ENCODE measurements at regions not wholly inside any gene's neighbourhood (a gene's known extent, or its start where the extent isn't known, plus 50 kb on each side); places are given as distances from the start of the nearest gene placed in this dataset.

DNA sequence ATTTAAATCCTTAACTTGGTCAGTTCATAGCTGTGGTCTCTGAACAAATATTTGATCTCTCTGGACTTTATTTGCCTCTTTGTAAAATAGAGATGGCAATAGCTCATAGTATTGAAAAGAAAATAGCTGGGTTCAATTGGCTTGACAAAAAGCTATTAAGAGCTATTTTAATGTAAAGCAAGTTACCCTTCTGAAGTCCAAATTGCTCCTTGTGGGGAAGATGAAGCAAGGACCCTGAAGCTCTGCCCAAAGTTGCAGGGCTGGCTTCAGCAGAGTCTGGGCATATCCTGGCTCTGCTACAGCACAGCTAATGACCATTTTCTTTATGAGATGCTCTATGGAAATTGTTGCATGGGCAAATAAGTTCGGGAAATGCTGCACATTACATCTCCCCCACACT lies 484.5 kb downstream of the TDRD3 start:
- Histone ChIP-seq H2AFZ (ENCODE audit: low read depth) (no peak overlapping the region), H3K4me3 (ENCODE audit: low read depth in 2 of 2, low read length in 1 of 2) (no peak overlapping the region), H3K4me2 (no peak overlapping the region), H3K4me1 (ENCODE audit: control insufficient read depth in 1 of 2, insufficient read depth in 2 of 2, low read depth in 1 of 2, low read length in 1 of 2) (no peaks in the 10 kb centered on the region), H3K79me2 (ENCODE audit: insufficient read depth) (no peaks in the 10 kb centered on the region), H3F3A (replicated peaks; ENCODE audit: insufficient read depth) (no peaks in the 10 kb centered on the region), H3K9me3 (no peaks in the 10 kb centered on the region), H3K27me3 (ENCODE audit: insufficient read depth) (no peaks in the 10 kb centered on the region), H3K27ac (ENCODE audit: low read depth in 2 of 2, low read length in 1 of 2) (no peak overlapping the region), H3K9ac (no peak overlapping the region), H4K20me1 (ENCODE audit: insufficient read depth) (no peaks in the 10 kb centered on the region), H3K36me3 (replicated peaks in 1 of 2; ENCODE audit: control insufficient read depth in 1 of 2, insufficient read depth in 2 of 2, low read length in 1 of 2) (no peaks in the 10 kb centered on the region), H3K9me2 (no peaks in the 10 kb centered on the region)
- ChIA-PET POLR2A (no interaction called here), CTCF (no interaction called here)
- 0% methylated on average over 1 of the region's 1 CpG for WGBS (ENCODE audit: low lambda C conversion rate)
- TF ChIP-seq RXRA (IDR thresholded peaks at IDR 0.05; ENCODE audit: borderline replicate concordance, low read depth), result no peak
- DNase-seq, result no peak

DNA sequence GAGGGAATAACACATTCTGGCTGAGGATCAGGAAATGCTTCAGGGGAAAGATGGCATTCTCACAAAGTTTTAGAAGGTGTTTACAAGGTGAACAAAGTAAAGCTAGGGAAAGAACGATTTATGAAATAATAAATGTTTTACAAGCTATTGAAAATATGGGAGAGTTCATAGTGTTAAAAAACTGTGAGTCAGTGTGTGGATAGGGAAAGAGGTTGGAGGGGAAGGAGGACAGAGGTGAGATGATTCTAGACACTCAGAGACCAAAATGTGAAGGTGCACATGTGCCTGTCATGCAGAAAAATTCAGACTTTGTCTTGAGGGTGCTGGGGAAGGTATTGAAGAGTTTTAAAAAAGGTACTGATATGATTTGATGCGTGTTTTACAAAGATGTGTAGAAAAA lies 476.1 kb downstream of the TDRD3 start:
- TF ChIP-seq, protein P1, sequence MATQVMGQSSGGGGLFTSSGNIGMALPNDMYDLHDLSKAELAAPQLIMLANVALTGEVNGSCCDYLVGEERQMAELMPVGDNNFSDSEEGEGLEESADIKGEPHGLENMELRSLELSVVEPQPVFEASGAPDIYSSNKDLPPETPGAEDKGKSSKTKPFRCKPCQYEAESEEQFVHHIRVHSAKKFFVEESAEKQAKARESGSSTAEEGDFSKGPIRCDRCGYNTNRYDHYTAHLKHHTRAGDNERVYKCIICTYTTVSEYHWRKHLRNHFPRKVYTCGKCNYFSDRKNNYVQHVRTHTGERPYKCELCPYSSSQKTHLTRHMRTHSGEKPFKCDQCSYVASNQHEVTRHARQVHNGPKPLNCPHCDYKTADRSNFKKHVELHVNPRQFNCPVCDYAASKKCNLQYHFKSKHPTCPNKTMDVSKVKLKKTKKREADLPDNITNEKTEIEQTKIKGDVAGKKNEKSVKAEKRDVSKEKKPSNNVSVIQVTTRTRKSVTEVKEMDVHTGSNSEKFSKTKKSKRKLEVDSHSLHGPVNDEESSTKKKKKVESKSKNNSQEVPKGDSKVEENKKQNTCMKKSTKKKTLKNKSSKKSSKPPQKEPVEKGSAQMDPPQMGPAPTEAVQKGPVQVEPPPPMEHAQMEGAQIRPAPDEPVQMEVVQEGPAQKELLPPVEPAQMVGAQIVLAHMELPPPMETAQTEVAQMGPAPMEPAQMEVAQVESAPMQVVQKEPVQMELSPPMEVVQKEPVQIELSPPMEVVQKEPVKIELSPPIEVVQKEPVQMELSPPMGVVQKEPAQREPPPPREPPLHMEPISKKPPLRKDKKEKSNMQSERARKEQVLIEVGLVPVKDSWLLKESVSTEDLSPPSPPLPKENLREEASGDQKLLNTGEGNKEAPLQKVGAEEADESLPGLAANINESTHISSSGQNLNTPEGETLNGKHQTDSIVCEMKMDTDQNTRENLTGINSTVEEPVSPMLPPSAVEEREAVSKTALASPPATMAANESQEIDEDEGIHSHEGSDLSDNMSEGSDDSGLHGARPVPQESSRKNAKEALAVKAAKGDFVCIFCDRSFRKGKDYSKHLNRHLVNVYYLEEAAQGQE (IDR thresholded peaks at IDR 0.05; ENCODE audit: low read depth, low read length), result no peak
- no peak for TF ChIP-seq RXRA (IDR thresholded peaks at IDR 0.05; ENCODE audit: borderline replicate concordance, low read depth)
- TF ChIP-seq, protein P2, sequence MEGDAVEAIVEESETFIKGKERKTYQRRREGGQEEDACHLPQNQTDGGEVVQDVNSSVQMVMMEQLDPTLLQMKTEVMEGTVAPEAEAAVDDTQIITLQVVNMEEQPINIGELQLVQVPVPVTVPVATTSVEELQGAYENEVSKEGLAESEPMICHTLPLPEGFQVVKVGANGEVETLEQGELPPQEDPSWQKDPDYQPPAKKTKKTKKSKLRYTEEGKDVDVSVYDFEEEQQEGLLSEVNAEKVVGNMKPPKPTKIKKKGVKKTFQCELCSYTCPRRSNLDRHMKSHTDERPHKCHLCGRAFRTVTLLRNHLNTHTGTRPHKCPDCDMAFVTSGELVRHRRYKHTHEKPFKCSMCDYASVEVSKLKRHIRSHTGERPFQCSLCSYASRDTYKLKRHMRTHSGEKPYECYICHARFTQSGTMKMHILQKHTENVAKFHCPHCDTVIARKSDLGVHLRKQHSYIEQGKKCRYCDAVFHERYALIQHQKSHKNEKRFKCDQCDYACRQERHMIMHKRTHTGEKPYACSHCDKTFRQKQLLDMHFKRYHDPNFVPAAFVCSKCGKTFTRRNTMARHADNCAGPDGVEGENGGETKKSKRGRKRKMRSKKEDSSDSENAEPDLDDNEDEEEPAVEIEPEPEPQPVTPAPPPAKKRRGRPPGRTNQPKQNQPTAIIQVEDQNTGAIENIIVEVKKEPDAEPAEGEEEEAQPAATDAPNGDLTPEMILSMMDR (IDR thresholded peaks at IDR 0.05), result no peak
- TF ChIP-seq, protein P3, sequence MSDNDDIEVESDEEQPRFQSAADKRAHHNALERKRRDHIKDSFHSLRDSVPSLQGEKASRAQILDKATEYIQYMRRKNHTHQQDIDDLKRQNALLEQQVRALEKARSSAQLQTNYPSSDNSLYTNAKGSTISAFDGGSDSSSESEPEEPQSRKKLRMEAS (IDR thresholded peaks at IDR 0.05; ENCODE audit: low read depth), result no peak
- no peak for TF ChIP-seq ELF1 (IDR thresholded peaks at IDR 0.05)
- TF ChIP-seq JUND (IDR thresholded peaks at IDR 0.05), result no peak
- no peak for TF ChIP-seq FOXM1 (IDR thresholded peaks at IDR 0.05; ENCODE audit: low read depth)
- no peak for TF ChIP-seq FOSL2 (IDR thresholded peaks at IDR 0.05; ENCODE audit: borderline replicate concordance, low read depth)
- TF ChIP-seq, protein P4, sequence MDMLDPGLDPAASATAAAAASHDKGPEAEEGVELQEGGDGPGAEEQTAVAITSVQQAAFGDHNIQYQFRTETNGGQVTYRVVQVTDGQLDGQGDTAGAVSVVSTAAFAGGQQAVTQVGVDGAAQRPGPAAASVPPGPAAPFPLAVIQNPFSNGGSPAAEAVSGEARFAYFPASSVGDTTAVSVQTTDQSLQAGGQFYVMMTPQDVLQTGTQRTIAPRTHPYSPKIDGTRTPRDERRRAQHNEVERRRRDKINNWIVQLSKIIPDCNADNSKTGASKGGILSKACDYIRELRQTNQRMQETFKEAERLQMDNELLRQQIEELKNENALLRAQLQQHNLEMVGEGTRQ (IDR thresholded peaks at IDR 0.05; ENCODE audit: borderline replicate concordance, low read depth, low read length), result no peak
- TF ChIP-seq, protein P5, sequence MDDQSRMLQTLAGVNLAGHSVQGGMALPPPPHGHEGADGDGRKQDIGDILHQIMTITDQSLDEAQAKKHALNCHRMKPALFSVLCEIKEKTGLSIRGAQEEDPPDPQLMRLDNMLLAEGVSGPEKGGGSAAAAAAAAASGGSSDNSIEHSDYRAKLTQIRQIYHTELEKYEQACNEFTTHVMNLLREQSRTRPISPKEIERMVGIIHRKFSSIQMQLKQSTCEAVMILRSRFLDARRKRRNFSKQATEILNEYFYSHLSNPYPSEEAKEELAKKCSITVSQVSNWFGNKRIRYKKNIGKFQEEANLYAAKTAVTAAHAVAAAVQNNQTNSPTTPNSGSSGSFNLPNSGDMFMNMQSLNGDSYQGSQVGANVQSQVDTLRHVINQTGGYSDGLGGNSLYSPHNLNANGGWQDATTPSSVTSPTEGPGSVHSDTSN (IDR thresholded peaks at IDR 0.05), result no peak
- TF ChIP-seq RFX5 (IDR thresholded peaks at IDR 0.05; ENCODE audit: low read length), result no peak
- no peak for TF ChIP-seq TCF12 (IDR thresholded peaks at IDR 0.05)
- Histone ChIP-seq H3K36me3 (replicated peaks in 1 of 2; ENCODE audit: control insufficient read depth in 1 of 2, insufficient read depth in 2 of 2, low read length in 1 of 2) (no peaks in the 10 kb centered on the region), H3K9me3 (0 out of 2 replicates have a peak, but pooled peaks cover 6% of the 10 kb centered on the region), H3K27me3 (ENCODE audit: insufficient read depth) (no peaks in the 10 kb centered on the region), H3F3A (replicated peaks; ENCODE audit: insufficient read depth) (no peaks in the 10 kb centered on the region), H4K20me1 (ENCODE audit: insufficient read depth) (no peaks in the 10 kb centered on the region), H3K4me3 (ENCODE audit: low read depth in 2 of 2, low read length in 1 of 2) (no peak overlapping the region), H3K9me2 (no peaks in the 10 kb centered on the region), H2AFZ (ENCODE audit: low read depth) (no peak overlapping the region), H3K4me2 (no peak overlapping the region), H3K4me1 (ENCODE audit: control insufficient read depth in 1 of 2, insufficient read depth in 2 of 2, low read depth in 1 of 2, low read length in 1 of 2) (no peaks in the 10 kb centered on the region), H3K27ac (ENCODE audit: low read depth in 2 of 2, low read length in 1 of 2) (no peak overlapping the region), H3K79me2 (ENCODE audit: insufficient read depth) (no peaks in the 10 kb centered on the region), H3K9ac (no peak overlapping the region)
- ChIA-PET CTCF (no interaction called here), POLR2A (no interaction called here)
- WGBS (ENCODE audit: low lambda C conversion rate), result 12% methylated on average over 2 of the region's 2 CpGs
- no peak for DNase-seq

Data from SK-N-SH (cell line).